Activated CD4-positive, alpha-beta T cell treated with anti-CD3 and anti-CD28 coated beads, Interleukin-10, Interleukin-2, amounts not matched to agents 100 ng/mL and 50 ng/mL, durations not matched to agents 16 hours and 8 hours (primary cell): ENCODE measurements at regions not wholly inside any gene's neighbourhood (a gene's known extent, or its start where the extent isn't known, plus 50 kb on each side); places are given as distances from the start of the nearest gene placed in this dataset.
"Not testable (repeated sequence)": the region's sequence is repeated elsewhere in the genome, so short reads cannot be mapped to it uniquely, and the experiment has no call there.

Experiments
- DNase-seq: peaks from one replicate; pipeline ENCODE4 v3.0.0-alpha.2; 2020

GRCh38 chr4:141347684-141348083, 127.0 kb downstream of the ZNF330 start:
- no peak for DNase-seq

GRCh38 chr4:141348125-141348524, 127.4 kb downstream of the ZNF330 start:
- no peak for DNase-seq

GRCh38 chr4:141348573-141348972, 127.9 kb downstream of the ZNF330 start:
- DNase-seq, result no peak

GRCh38 chr4:141349236-141349635, 128.5 kb downstream of the ZNF330 start:
- no peak for DNase-seq

GRCh38 chr4:141350122-141350905, 129.6 kb downstream of the ZNF330 start:
- no peak for DNase-seq

GRCh38 chr4:141352331-141352730, 131.6 kb downstream of the ZNF330 start:
- no peak for DNase-seq

GRCh38 chr4:141352909-141353525, 132.3 kb downstream of the ZNF330 start:
- no peak for DNase-seq

- no peak for DNase-seq
These were observed 135.7 kb downstream of the ZNF330 start for GRCh38 chr4:141356321-141356962.

- DNase-seq, result no peak
These were observed 136.3 kb downstream of the ZNF330 start for GRCh38 chr4:141356963-141357335.

GRCh38 chr4:141368241-141368640, 147.5 kb downstream of the ZNF330 start:
- not testable (repeated sequence) for DNase-seq

- no peak for DNase-seq
These were observed 150.5 kb downstream of the ZNF330 start for GRCh38 chr4:141371206-141371605.

- DNase-seq, result no peak
These were observed 155.2 kb downstream of the ZNF330 start for GRCh38 chr4:141375855-141376254.

GRCh38 chr4:141376769-141377168, 156.1 kb downstream of the ZNF330 start:
- no peak for DNase-seq

- DNase-seq, result no peak
These were observed 166.6 kb downstream of the ZNF330 start for GRCh38 chr4:141387299-141387698.

GRCh38 chr4:141388481-141388880, 167.8 kb downstream of the ZNF330 start:
- no peak for DNase-seq

- DNase-seq, result no peak
These were observed 169.0 kb downstream of the ZNF330 start for GRCh38 chr4:141389649-141390048.

GRCh38 chr4:141390571-141390970, 169.9 kb downstream of the ZNF330 start:
- no peak for DNase-seq

GRCh38 chr4:141391293-141391692, 170.6 kb downstream of the ZNF330 start:
- DNase-seq, result no peak

- no peak for DNase-seq
These were observed 171.1 kb downstream of the ZNF330 start for GRCh38 chr4:141391771-141392170.

GRCh38 chr4:141395246-141395830, 174.6 kb downstream of the ZNF330 start:
- DNase-seq, result no peak

GRCh38 chr4:141395919-141396318, 175.2 kb downstream of the ZNF330 start:
- no peak for DNase-seq

- DNase-seq, result no peak
These were observed 182.0 kb downstream of the ZNF330 start for GRCh38 chr4:141402712-141403111.

GRCh38 chr4:141403782-141404181, 183.1 kb downstream of the ZNF330 start:
- DNase-seq, result no peak

GRCh38 chr4:141406237-141406636, 185.5 kb downstream of the ZNF330 start:
- no peak for DNase-seq
